Superior temporal gyrus (tissue), 1 donor: ENCODE measurements at regions not wholly inside any gene's neighbourhood (a gene's known extent, or its start where the extent isn't known, plus 50 kb on each side); places are given as distances from the start of the nearest gene placed in this dataset.
"Not testable (repeated sequence)": the region's sequence is repeated elsewhere in the genome, so short reads cannot be mapped to it uniquely, and the experiment has no call there.

Experiments
- DNase-seq: peaks from one replicate; pipeline ENCODE4 v3.0.0-alpha.2; 2016; ENCODE audit errors: extremely low spot score

DNA sequence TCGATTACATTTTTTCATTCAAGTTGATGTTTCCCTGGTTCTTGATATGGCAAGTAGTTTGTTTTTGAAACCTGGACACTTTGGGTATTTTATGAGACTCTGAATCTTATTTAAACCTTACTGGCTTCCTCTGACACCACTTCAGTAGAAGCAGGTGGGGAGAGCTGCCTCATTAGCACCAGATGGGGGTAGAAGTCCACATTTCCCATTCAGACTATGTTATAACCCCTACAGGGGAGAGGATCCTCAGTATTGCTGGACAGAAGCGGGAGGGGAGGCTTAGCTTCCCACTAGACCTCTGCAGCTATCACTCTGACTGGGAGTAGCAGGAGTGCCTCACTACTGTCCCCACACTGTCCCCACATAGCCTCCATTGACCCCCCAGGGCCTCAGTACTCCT is 145.3 kb upstream of the SLC35G4 start:
- no peak for DNase-seq

DNA sequence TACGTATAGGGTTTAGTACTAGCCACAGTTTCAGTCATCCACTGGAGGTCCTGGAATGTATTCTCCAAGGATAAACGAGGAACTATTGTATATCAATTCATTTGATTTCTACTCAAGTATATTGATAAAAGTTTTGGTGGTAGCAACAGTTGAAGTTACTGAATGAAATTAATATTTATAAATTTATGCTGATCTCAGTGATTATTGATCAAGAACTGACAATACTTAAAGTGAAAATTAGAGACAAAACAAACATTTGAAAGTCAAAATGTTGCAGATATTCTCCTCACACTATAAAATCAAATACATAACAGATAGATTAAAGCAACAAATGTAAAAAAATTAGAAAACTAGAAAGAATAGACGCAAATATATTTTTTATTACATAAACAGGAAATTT is 150.9 kb upstream of the SLC35G4 start:
- no peak for DNase-seq

DNA sequence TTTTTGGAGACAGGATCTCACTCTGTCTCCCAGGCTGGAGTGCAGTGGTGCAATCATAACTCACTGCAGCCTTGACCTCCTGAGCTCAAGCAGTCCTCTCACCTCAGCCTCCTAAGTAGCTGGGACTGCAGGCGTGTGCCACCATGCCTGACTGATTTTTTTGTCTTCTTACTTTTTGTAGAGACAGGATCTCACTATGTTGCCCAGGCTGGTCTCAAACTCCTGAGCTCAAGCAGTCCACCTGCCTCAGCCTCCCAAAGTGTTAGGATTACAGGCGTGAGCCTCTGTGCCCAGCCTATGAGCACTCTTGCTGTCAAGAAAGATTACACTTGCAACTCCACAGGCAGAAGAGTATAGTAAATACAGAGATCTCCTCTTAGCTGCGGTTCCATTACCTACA is 151.5 kb upstream of the SLC35G4 start:
- DNase-seq: not testable (repeated sequence)

GRCh38 chr18:11454040-11454439 is 155.4 kb upstream of the SLC35G4 start:
- DNase-seq: no peak

DNA sequence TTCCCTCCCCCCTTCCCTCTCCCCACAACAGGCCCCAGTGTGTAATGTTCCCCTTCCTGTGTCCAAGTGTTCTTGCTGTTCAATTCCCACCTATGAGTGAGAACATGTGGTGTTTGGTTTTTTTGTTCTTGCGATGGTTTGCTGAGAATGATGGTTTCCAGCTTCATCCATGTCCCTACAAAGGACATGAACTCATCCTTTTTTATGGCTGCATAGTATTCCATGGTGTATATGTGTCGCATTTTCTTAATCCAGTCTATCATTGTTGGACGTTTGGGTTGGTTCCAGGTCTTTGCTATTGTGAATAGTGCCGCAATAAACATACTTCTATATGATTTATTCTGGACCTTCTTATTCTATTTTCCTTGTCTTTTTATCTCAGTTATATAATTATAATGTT is 165.2 kb upstream of the SLC35G4 start:
- not testable (repeated sequence) for DNase-seq

GRCh38 chr18:11437046-11437445 is 172.3 kb upstream of the SLC35G4 start:
- DNase-seq: no peak

GRCh38 chr18:11432360-11432811 is 177.0 kb upstream of the SLC35G4 start:
- no peak for DNase-seq

DNA sequence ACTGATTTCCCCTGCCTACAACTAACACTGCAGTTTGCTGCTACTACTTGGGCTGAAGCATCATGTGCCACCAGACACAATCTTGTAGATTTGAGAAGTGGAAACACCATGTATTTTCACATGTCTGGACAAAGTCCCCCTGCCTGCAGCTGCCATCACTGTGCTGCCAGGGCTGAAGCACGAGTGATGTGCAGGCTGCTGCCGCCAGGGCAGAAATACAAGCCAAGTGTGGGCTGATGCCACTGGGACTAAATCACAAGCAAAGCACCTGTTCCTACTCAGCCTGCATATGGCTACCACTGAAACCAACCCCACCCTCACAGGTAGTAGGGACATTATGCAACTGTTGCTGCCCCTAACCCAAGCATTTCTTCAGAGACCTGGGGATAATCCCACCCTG is 179.5 kb upstream of the SLC35G4 start:
- no peak for DNase-seq

GRCh38 chr18:11425211-11425610 is 184.2 kb upstream of the SLC35G4 start:
- DNase-seq: no peak

- no peak for DNase-seq
These were observed 190.1 kb upstream of the SLC35G4 start for GRCh38 chr18:11419338-11419737.

DNA sequence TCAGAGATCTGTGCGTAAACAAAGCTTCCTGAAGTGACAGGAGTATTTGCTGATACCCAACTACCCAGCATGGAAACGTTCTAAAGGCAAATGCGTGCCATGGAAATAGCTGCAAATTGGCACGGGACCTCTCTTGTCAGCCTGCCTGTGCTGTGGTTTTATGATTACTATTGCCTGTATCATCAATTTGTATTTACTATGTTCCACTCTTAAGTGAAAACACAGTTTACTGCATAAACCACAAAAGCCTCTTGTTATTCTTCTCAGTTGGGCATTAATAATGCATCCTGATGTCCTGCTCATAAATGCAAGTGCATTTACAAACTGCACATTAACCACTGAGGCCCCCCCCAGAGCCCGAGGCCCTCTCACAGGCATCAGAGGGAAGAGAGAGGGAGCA is 196.6 kb upstream of the SLC35G4 start:
- no peak for DNase-seq

DNA sequence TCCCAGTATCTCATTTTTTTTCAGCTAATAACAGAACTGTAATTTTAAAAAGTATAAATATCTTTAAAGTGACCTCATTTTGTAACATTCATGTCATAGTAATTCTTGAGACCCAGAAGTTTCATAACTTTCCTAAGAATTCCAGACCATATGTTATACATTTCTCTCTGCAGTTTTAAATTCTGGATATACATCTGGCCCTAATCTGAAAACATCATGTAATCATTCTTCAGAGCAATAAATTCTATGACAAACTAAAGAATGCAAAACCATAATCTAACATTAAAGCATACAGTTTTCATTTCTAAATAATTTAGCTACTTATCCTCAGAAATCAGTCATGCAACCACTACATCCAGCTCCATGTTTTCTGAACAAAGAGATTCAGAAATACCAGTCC is 198.3 kb upstream of the SLC35G4 start:
- DNase-seq: no peak

GRCh38 chr18:11408555-11409065 is 200.8 kb upstream of the SLC35G4 start:
- DNase-seq: peak; percentile 39

GRCh38 chr18:11407940-11408339 is 201.5 kb upstream of the SLC35G4 start:
- DNase-seq: no peak

- DNase-seq: no peak
These were observed 203.6 kb upstream of the SLC35G4 start for GRCh38 chr18:11405804-11406203.

- no peak for DNase-seq
These were observed 208.7 kb upstream of the SLC35G4 start for GRCh38 chr18:11400703-11401102.

GRCh38 chr18:11398625-11399024 is 210.8 kb upstream of the SLC35G4 start:
- DNase-seq: peak; percentile 49

DNA sequence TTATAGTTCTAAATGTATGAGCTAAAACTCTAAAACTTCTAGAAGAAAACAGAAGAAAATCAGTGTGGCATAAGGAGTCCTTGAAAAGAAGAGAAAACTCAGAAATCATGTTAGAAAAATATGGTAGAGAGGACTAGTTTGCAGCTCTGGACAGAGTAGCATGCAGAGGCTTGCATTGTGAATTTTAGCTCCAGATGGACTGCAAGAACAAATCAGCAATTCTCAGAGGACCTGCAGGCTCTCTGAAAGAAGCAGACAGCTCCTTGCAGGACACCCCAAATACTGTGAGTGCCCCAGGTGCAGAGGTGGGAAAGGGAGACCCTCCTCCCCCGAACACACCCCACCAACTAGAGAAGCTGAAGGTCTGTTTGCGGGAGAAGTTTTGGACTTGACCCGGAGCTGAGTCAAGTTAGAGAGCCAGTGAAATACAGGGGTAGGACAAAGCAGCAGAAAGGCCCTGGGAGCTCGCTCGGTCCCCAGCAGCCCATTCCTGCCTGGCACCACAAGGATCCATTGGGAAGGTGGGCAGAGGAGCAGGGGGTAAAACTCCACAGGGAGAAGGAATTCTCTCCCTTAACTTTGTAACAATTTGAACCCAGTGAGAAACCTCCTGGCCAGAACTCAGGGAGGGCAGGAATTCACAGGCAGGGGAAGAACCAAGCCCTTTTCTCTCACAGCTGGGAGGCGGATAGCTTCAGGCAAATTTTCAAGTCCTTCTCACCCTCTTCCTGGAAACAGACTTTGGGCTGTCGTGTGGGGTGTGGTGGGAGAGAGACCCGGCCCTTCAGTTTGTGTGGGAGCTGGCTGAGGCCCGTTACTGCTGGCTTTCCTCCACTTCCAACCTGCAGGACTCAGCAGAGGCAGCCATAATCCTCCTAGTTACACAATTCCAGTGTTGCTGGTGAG is 216.2 kb upstream of the SLC35G4 start:
- no peak for DNase-seq

GRCh38 chr18:11392292-11392691 is 217.1 kb upstream of the SLC35G4 start:
- no peak for DNase-seq

DNA sequence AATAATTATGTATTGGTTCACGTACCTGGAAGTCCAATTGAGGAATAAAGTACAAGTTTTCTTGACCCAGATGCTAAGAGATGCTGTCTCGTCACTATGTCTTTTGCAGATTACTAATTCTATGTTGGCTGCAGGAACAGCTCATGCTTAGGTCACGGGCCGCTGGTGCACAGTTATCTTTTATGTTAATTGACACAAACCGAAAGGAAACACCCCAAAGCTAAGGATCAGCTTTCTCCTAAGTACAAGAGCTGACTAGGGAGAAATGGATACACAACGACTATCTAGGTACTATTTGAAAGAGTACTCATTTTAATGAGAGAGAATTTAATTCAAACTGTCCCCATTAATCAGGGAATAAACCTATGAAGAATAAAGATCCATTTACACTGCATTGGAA is 217.7 kb upstream of the SLC35G4 start:
- DNase-seq: no peak

DNA sequence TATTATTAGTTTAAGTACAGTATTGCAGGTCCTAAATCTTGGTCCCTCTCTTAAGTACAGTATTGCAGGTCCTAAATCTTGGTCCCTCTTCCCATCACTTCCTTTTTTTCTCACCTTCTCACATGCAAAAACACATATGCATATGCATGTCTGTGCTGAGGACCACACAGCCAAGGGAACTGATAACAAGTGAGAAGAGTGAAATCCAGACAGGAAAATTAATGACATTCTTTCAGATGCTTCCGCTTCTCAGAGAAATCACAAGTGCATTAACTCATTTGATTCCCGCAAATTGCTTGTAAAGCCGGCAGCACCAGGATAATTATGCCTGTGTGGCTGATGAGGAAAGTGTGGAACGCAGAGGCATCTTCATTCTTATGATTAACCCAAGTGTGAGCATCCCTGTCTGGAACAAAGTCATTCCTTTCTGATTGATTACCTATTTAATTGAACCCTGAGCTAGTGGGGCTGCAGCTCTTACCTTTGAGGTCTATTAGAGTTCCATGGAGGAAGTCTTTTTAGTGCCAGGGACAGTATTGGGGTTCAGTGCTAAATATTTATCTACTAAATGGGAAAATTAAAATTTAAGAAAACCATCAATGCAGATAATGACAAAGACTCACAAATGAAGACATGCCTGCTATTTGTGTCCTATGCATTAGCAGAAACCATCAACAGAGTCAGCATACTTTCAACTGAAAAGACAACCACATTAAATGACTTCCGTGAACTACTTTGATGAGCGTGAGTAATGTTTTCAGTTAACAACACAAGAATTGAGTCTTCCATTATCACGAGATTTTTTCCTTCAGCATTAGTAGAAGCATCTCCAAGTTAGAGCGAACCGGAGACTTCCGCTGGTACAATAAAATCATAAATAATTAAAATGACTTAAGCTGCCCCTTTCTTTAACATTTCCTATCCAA is 220.4 kb upstream of the SLC35G4 start:
- no peak for DNase-seq

GRCh38 chr18:11387880-11388279 is 221.5 kb upstream of the SLC35G4 start:
- DNase-seq: peak; percentile 21
